Endometrial microvascular endothelial cells (primary cell): ENCODE measurements at regions not wholly inside any gene's neighbourhood (a gene's known extent, or its start where the extent isn't known, plus 50 kb on each side); places are given as distances from the start of the nearest gene placed in this dataset.

Experiments
- in situ Hi-C: cut with HindIII; loops from 2 replicates; pipeline ENCODE4 v1.10.0; 2017; ENCODE audit warnings: low sequenced_read_pairs, low pct_unique_long_range_greater_than_20kb; ENCODE audit errors: inconsistent ontology term

- in situ Hi-C loops = no loop called here
Observed at GRCh38 chr5:2335125-2335732, 416.2 kb downstream of the IRX2 start.

GRCh38 chr5:2334719-2335118 lies 416.8 kb downstream of the IRX2 start:
- in situ Hi-C loops = no loop called here

- in situ Hi-C loops = no loop called here
Observed at GRCh38 chr5:2333291-2333690, 418.2 kb downstream of the IRX2 start.

- in situ Hi-C loops = no loop called here
Observed at GRCh38 chr5:2332521-2332920, 419.0 kb downstream of the IRX2 start.

- in situ Hi-C loops = no loop called here
Observed at GRCh38 chr5:2330325-2331130, 420.9 kb downstream of the IRX2 start.

- in situ Hi-C loops = no loop called here
Observed at GRCh38 chr5:2329741-2330140, 421.7 kb downstream of the IRX2 start.

GRCh38 chr5:2326601-2327000 lies 424.9 kb downstream of the IRX2 start:
- in situ Hi-C loops = no loop called here

- in situ Hi-C loops = no loop called here
Observed at GRCh38 chr5:2324788-2325187, 426.7 kb downstream of the IRX2 start.

- in situ Hi-C loops = no loop called here
Observed at GRCh38 chr5:2320611-2321010, 430.9 kb downstream of the IRX2 start.

GRCh38 chr5:2317540-2317939 lies 433.9 kb downstream of the IRX2 start:
- in situ Hi-C loops = no loop called here

- in situ Hi-C loops = no loop called here
Observed at GRCh38 chr5:2311851-2312250, 429.1 kb upstream of the IRX4 start.

- in situ Hi-C loops = no loop called here
Observed at GRCh38 chr5:2310946-2311345, 428.2 kb upstream of the IRX4 start.

- in situ Hi-C loops = no loop called here
Observed at GRCh38 chr5:2307631-2308030, 424.9 kb upstream of the IRX4 start.

- in situ Hi-C loops = no loop called here
Observed at GRCh38 chr5:2306711-2307110, 424.0 kb upstream of the IRX4 start.

GRCh38 chr5:2303431-2304100 lies 420.8 kb upstream of the IRX4 start:
- in situ Hi-C loops = no loop called here

- in situ Hi-C loops = no loop called here
Observed at GRCh38 chr5:2302169-2302568, 419.4 kb upstream of the IRX4 start.

- in situ Hi-C loops = no loop called here
Observed at GRCh38 chr5:2300861-2301574, 418.3 kb upstream of the IRX4 start.

- in situ Hi-C loops = no loop called here
Observed at GRCh38 chr5:2300421-2300820, 417.7 kb upstream of the IRX4 start.

GRCh38 chr5:2299388-2300220 lies 416.9 kb upstream of the IRX4 start:
- in situ Hi-C loops = no loop called here
